Neuronal stem cell (in vitro differentiated cells): ENCODE measurements at regions not wholly inside any gene's neighbourhood (a gene's known extent, or its start where the extent isn't known, plus 50 kb on each side); places are given as distances from the start of the nearest gene placed in this dataset.
"Not testable (repeated sequence)": the region's sequence is repeated elsewhere in the genome, so short reads cannot be mapped to it uniquely, and the experiment has no call there.

ENCODE experiments used
- DNase-seq: peaks from one replicate; pipeline ENCODE4 v3.0.0-alpha.2; 2013; ENCODE audit warnings: low spot score
- H2AFZ ChIP-seq: one replicate; pipeline ENCODE4 v1.6.1; 2013; ENCODE audit warnings: mild to moderate bottlenecking, low read length, inconsistent platforms
- H2AK5ac ChIP-seq: 2 replicates; pipeline ENCODE4 v1.6.1; 2013; ENCODE audit warnings: low read depth, mild to moderate bottlenecking, inconsistent platforms, low read length, moderate library complexity, mixed read lengths
- H2BK120ac ChIP-seq: 2 replicates; pipeline ENCODE4 v1.6.1; 2013; ENCODE audit warnings: low read depth, mild to moderate bottlenecking, inconsistent platforms, low read length, moderate library complexity, mixed read lengths
- H2BK12ac ChIP-seq: one replicate; pipeline ENCODE4 v1.6.1; 2013; ENCODE audit warnings: low read length, inconsistent platforms
- H2BK15ac ChIP-seq: 2 replicates; pipeline ENCODE4 v1.6.1; 2013; ENCODE audit warnings: mild to moderate bottlenecking, low read length, inconsistent platforms, mixed read lengths
- H2BK5ac ChIP-seq: one replicate; pipeline ENCODE4 v1.6.1; 2013; ENCODE audit warnings: inconsistent platforms, mild to moderate bottlenecking, low read length, moderate library complexity
- H3K14ac ChIP-seq: one replicate; pipeline ENCODE4 v1.6.1; 2013; ENCODE audit warnings: low read length, inconsistent platforms
- H3K18ac ChIP-seq: 2 replicates; pipeline ENCODE4 v1.6.1; 2013; ENCODE audit warnings: low read length, inconsistent platforms
- H3K23ac ChIP-seq: 2 replicates; pipeline ENCODE4 v1.6.1; 2013; ENCODE audit warnings: low read depth, mild to moderate bottlenecking, mixed read lengths, low read length, inconsistent platforms; ENCODE audit not compliant: poor library complexity
- H3K27ac ChIP-seq: replicated peaks from 3 replicates; pipeline ENCODE4 v1.5.1; 2013; ENCODE audit warnings: low read length, inconsistent platforms
- H3K27me3 ChIP-seq, 3 experiments: 2 replicates each; pipeline ENCODE4 v1.6.1; 2013; ENCODE audit warnings: low read length in 3 of 3, mild to moderate bottlenecking in 2 of 3, inconsistent platforms in 1 of 3, low read depth in 1 of 3, mixed read lengths in 1 of 3, moderate library complexity in 1 of 3; ENCODE audit not compliant: control insufficient read depth in 3 of 3, insufficient read depth in 3 of 3
- H3K36me3 ChIP-seq, 2 donors: replicated peaks in 1 of 2; 2 replicates each; pipeline ENCODE4 v1.6.1; 2013; ENCODE audit warnings: low read length in 2 of 2; ENCODE audit not compliant: control insufficient read depth in 2 of 2, insufficient read depth in 2 of 2
- H3K4ac ChIP-seq: 2 replicates; pipeline ENCODE4 v1.6.1; 2013; ENCODE audit warnings: inconsistent platforms, mild to moderate bottlenecking, low read length, moderate library complexity
- H3K4me1 ChIP-seq, 2 donors: 1 replicate in 1 of 2; 2 replicates in 1 of 2; pipeline ENCODE4 v1.6.1; 2013; ENCODE audit warnings: low read length in 2 of 2, low read depth in 1 of 2; ENCODE audit not compliant: control insufficient read depth in 2 of 2, insufficient read depth in 1 of 2
- H3K4me2 ChIP-seq: one replicate; pipeline ENCODE4 v1.6.1; 2013; ENCODE audit warnings: mild to moderate bottlenecking, low read length, inconsistent platforms; ENCODE audit not compliant: insufficient read depth, poor library complexity, severe bottlenecking
- H3K4me3 ChIP-seq, 2 donors: 2 replicates each; pipeline ENCODE4 v1.5.1; 2013; ENCODE audit warnings: low read length in 2 of 2, mild to moderate bottlenecking in 2 of 2, inconsistent platforms in 1 of 2, moderate library complexity in 1 of 2
- H3K79me1 ChIP-seq: one replicate; pipeline ENCODE4 v1.6.1; 2013; ENCODE audit warnings: low read depth, mild to moderate bottlenecking, inconsistent platforms, low read length, moderate library complexity
- H3K9ac ChIP-seq: one replicate; pipeline ENCODE4 v1.6.1; 2013; ENCODE audit warnings: mild to moderate bottlenecking, low read depth, low read length, inconsistent platforms; ENCODE audit not compliant: poor library complexity
- H3K9me3 ChIP-seq, 2 donors: replicated peaks in 1 of 2; 2 replicates each; pipeline versions ENCODE3 to v1.6.1; 2013; ENCODE audit warnings: low read length in 2 of 2, mild to moderate bottlenecking in 2 of 2, inconsistent platforms in 1 of 2, low read depth in 1 of 2, mixed read lengths in 1 of 2, moderate library complexity in 1 of 2; ENCODE audit not compliant: control insufficient read depth in 2 of 2, insufficient read depth in 1 of 2
- H4K8ac ChIP-seq: one replicate; pipeline ENCODE4 v1.6.1; 2013; ENCODE audit warnings: low read depth, mild to moderate bottlenecking, inconsistent platforms, low read length, moderate library complexity
- H4K91ac ChIP-seq: one replicate; pipeline ENCODE4 v1.6.1; 2013; ENCODE audit warnings: low read length, low read depth, mild to moderate bottlenecking, inconsistent platforms; ENCODE audit not compliant: poor library complexity
- WGBS, 2 donors: extraction: QIAGEN DNeasy Blood & Tissue Kit; methylation state at CpG; one replicate each; pipeline ENCODE4 v1.1.7; 2013; ENCODE audit warnings: missing lambda C conversion rate in 2 of 2, mixed read lengths in 1 of 2; ENCODE audit not compliant: insufficient read length in 2 of 2, insufficient replicate concordance in 1 of 2; ENCODE audit errors: extremely low coverage in 2 of 2; 5-methylcytosine and 5-hydroxymethylcytosine counted together

GRCh38 chrX:44741859-44742258 lies 102.0 kb upstream of the DUSP21 start:
- H3K4me2 ChIP-seq, H3K27me3 ChIP-seq, H3K4me1 ChIP-seq, H3K23ac ChIP-seq, H2AFZ ChIP-seq, H3K4me3 ChIP-seq, H4K8ac ChIP-seq, H3K79me1 ChIP-seq, H3K9ac ChIP-seq, H3K9me3 ChIP-seq, H4K91ac ChIP-seq, H3K27ac ChIP-seq, DNase-seq, H2BK12ac ChIP-seq, H2BK5ac ChIP-seq, H2AK5ac ChIP-seq, H3K14ac ChIP-seq, H3K4ac ChIP-seq, H2BK120ac ChIP-seq, H3K36me3 ChIP-seq, H2BK15ac ChIP-seq, H3K18ac ChIP-seq: not testable (repeated sequence)
- no CpG with 5 or more reads among the region's 7 CpGs for WGBS, 2 donors

- H3K4ac ChIP-seq, H3K9me3 ChIP-seq, H2BK5ac ChIP-seq, H3K9ac ChIP-seq, H2AFZ ChIP-seq, H3K27me3 ChIP-seq, H3K14ac ChIP-seq, H2BK120ac ChIP-seq, H3K27ac ChIP-seq, H4K8ac ChIP-seq, H3K79me1 ChIP-seq, H3K4me3 ChIP-seq, H3K36me3 ChIP-seq, H2AK5ac ChIP-seq, DNase-seq, H3K23ac ChIP-seq, H2BK12ac ChIP-seq, H3K18ac ChIP-seq, H4K91ac ChIP-seq, H3K4me2 ChIP-seq, H2BK15ac ChIP-seq, H3K4me1 ChIP-seq: not testable (repeated sequence)
- WGBS, 2 donors, result no CpG with 5 or more reads among the region's 6 CpGs
These were observed 102.4 kb upstream of the DUSP21 start for GRCh38 chrX:44741458-44741857.

DNA sequence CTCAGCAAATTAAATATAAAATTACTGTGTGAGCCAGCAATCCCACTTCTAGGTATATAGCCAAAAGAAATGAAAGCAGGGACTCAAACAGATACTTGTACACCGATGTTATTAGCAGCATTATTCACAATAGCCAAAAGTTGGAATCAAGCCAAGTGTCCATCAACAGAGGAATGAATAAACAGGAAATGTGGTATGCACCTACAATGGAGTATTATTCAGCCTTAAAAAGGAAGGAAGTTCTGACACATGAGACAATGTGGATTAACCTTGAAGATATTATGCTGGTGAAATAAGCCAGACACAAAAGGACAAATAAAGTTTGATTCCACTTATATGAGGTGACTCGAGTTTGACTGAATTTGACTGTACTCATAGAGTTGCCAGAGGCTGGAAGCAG lies 108.3 kb upstream of the DUSP21 start:
- no peak overlapping the region for H3K9ac ChIP-seq
- no peak overlapping the region for H4K91ac ChIP-seq
- no peaks in the 10 kb centered on the region for H3K36me3 ChIP-seq
- no peak overlapping the region for H3K18ac ChIP-seq
- no peak overlapping the region for H3K23ac ChIP-seq
- H3K4me2 ChIP-seq, result no peak overlapping the region
- H3K79me1 ChIP-seq, result no peaks in the 10 kb centered on the region
- H3K4me1 ChIP-seq, result no peaks in the 10 kb centered on the region
- H3K27ac ChIP-seq, result no peak overlapping the region
- no peak overlapping the region for H3K4ac ChIP-seq
- no peak overlapping the region for H2AFZ ChIP-seq
- no peak overlapping the region for H2BK120ac ChIP-seq
- no peaks in the 10 kb centered on the region for H3K27me3 ChIP-seq
- no CpG with 5 or more reads among the region's 2 CpGs for WGBS, 2 donors
- no peak overlapping the region for H2BK5ac ChIP-seq
- no peak overlapping the region for H2BK12ac ChIP-seq
- H2AK5ac ChIP-seq, result no peak overlapping the region
- H3K14ac ChIP-seq, result no peak overlapping the region
- H3K4me3 ChIP-seq, result no peak overlapping the region
- DNase-seq, result no peak
- H4K8ac ChIP-seq, result no peak overlapping the region
- H3K9me3 ChIP-seq, result no peaks in the 10 kb centered on the region
- no peak overlapping the region for H2BK15ac ChIP-seq

- DNase-seq, result no peak
- Histone ChIP-seq H3K4me2 (no peak overlapping the region), H3K79me1 (no peaks in the 10 kb centered on the region), H3K23ac (no peak overlapping the region), H2AFZ (no peak overlapping the region), H2AK5ac (no peak overlapping the region), H3K27ac (no peak overlapping the region), H3K4ac (no peak overlapping the region), H3K9ac (no peak overlapping the region), H4K8ac (no peak overlapping the region), H3K9me3 (no peaks in the 10 kb centered on the region), H2BK5ac (no peak overlapping the region), H3K27me3 (no peaks in the 10 kb centered on the region), H2BK15ac (no peak overlapping the region), H3K36me3 (no peaks in the 10 kb centered on the region), H3K14ac (no peak overlapping the region), H3K4me1 (no peaks in the 10 kb centered on the region), H2BK120ac (no peak overlapping the region), H3K18ac (no peak overlapping the region), H4K91ac (no peak overlapping the region), H2BK12ac (no peak overlapping the region), H3K4me3 (no peak overlapping the region)
These were observed 109.9 kb upstream of the DUSP21 start for GRCh38 chrX:44733931-44734330.
